IPS-NIHi7 (cell line): ENCODE measurements at regions not wholly inside any gene's neighbourhood (a gene's known extent, or its start where the extent isn't known, plus 50 kb on each side); places are given as distances from the start of the nearest gene placed in this dataset.
A peak's percentile ranks its signal among the peaks of the same experiment; 100 is the strongest.

Experiments used
- DNase-seq: peaks from one replicate; pipeline ENCODE4 v3.0.0; 2012; ENCODE audit warnings: mixed read lengths; ENCODE audit errors: extremely low spot score

GRCh38 chr6:14321992-14322772, 204.6 kb downstream of the CD83 start:
- peak; percentile 46 for DNase-seq

GRCh38 chr6:14322841-14323240, 205.3 kb downstream of the CD83 start:
- no peak for DNase-seq

GRCh38 chr6:14326774-14327173, 209.2 kb downstream of the CD83 start:
- DNase-seq, result no peak

- no peak for DNase-seq
Observed at GRCh38 chr6:14328163-14328562, 210.6 kb downstream of the CD83 start.

GRCh38 chr6:14333556-14334305, 216.2 kb downstream of the CD83 start:
- no peak for DNase-seq

- DNase-seq, result no peak
Observed at GRCh38 chr6:14335071-14335470, 217.5 kb downstream of the CD83 start.

GRCh38 chr6:14337152-14337551, 219.6 kb downstream of the CD83 start:
- no peak for DNase-seq

- no peak for DNase-seq
Observed at GRCh38 chr6:14339172-14339571, 221.6 kb downstream of the CD83 start.

- no peak for DNase-seq
Observed at GRCh38 chr6:14339711-14340584, 222.4 kb downstream of the CD83 start.

- peak; percentile 34 for DNase-seq
Observed at GRCh38 chr6:14344486-14344885, 226.9 kb downstream of the CD83 start.

- DNase-seq, result no peak
Observed at GRCh38 chr6:14348389-14348788, 230.8 kb downstream of the CD83 start.

GRCh38 chr6:14349507-14349906, 231.9 kb downstream of the CD83 start:
- no peak for DNase-seq

GRCh38 chr6:14350210-14350609, 232.6 kb downstream of the CD83 start:
- DNase-seq, result no peak

- DNase-seq, result no peak
Observed at GRCh38 chr6:14353281-14353680, 235.7 kb downstream of the CD83 start.

GRCh38 chr6:14353798-14354197, 236.2 kb downstream of the CD83 start:
- DNase-seq, result no peak

GRCh38 chr6:14354919-14355572, 237.5 kb downstream of the CD83 start:
- no peak for DNase-seq

- no peak for DNase-seq
Observed at GRCh38 chr6:14359438-14359837, 241.9 kb downstream of the CD83 start.

GRCh38 chr6:14360565-14360964, 243.0 kb downstream of the CD83 start:
- no peak for DNase-seq

GRCh38 chr6:14361297-14361696, 243.7 kb downstream of the CD83 start:
- DNase-seq, result no peak

- no peak for DNase-seq
Observed at GRCh38 chr6:14361956-14362587, 244.5 kb downstream of the CD83 start.

- no peak for DNase-seq
Observed at GRCh38 chr6:14364370-14364769, 246.8 kb downstream of the CD83 start.
